GM19463 (cell line): ENCODE measurements at regions not wholly inside any gene's neighbourhood (a gene's known extent, or its start where the extent isn't known, plus 50 kb on each side); places are given as distances from the start of the nearest gene placed in this dataset.
A peak's percentile ranks its signal among the peaks of the same experiment; 100 is the strongest.
"Not testable (repeated sequence)": the region's sequence is repeated elsewhere in the genome, so short reads cannot be mapped to it uniquely, and the experiment has no call there.

ENCODE experiments used
- ATAC-seq: cut with Tn5 transposase; IDR thresholded peaks from one replicate; pipeline ENCODE4 v1.9.1; 2021; ENCODE audit warnings: mild to moderate bottlenecking, moderate library complexity; ENCODE audit not compliant: unreplicated experiment

- not testable (repeated sequence) for ATAC-seq
Observed at GRCh38 chr9:91512235-91512634, 88.6 kb upstream of the NFIL3 start.

DNA sequence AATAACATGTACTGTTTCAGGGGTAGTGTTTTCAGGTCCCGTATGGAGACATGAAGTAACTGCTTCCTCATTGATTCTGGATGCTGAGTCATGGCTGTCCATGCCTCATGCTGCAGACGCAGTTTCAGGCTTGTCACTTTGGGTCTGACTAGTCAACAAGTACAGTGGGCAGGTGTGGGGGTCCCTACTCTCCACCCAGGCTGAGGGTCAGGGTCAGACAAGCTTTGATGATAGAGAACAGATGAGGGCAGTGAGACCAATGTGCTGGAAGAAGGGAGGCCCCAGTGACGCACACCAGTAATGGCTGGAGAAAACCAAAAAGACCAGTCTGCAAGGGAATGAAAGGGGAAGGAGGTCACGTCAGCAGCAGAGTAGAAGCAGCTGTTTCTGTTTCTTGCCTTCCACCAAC is 80.0 kb upstream of the NFIL3 start:
- no peak for ATAC-seq

- ATAC-seq = no peak
Observed at GRCh38 chr9:91502913-91503672, 79.5 kb upstream of the NFIL3 start.

- ATAC-seq = no peak
Observed at GRCh38 chr9:91502475-91502874, 78.8 kb upstream of the NFIL3 start.

- ATAC-seq = peak; percentile 62
Observed at GRCh38 chr9:91500509-91501014, 76.9 kb upstream of the NFIL3 start.

DNA sequence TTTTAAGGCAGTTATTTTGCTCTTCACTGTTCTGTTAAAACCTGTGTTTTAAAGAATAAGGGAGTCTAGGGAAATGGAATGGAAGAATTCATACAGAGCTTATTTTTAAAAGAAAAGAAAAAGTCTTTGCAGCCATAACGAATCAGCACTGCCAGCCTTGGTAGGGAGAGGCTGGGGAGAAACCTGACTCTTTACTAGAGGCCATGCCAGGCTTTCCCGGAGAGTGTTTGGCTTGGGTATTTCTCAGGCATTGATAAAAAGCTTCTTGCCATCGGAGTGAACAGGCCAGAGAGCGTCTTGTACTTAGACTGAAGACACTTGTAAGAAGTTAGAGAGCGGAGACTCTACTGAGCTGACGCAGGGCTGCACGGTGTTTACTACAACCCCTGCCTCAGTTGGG is 72.7 kb upstream of the NFIL3 start:
- no peak for ATAC-seq

DNA sequence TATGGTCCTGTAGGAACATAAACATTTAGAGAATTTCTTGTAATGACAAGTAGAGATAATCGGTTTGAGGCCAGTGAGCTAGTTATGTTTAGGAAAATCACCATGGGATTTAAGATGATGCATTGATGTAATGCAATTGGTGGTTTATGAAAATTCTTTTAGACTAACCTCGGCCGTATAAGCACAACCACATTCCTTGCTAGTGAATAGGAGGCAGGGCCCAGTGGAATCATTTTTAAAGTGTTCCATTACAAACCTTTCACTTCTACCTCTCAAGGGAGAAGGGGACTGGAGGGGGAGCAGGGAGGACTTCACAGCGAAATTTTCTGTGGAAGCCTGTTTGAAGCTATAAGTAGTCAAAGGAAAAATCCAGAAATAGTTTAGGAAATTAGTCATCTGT is 71.8 kb upstream of the NFIL3 start:
- no peak for ATAC-seq

DNA sequence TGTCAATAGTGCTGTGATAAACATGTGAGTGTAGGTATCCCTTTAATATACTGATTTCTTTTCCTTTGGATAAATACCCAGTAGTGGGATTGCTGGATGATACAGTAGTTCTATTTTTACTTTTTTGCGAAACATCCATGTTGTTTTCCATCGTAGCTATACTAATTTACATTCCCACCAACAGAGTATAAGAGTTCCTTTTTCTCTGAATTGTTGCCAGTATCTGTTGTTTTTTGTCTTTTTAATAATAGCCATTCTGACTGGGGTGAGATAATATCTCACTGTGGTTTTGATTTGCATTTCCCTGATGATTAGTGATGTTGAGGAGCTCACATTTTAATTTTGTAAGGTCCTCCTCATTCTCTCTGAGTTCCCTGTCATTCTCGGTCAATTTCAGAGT is 71.1 kb upstream of the NFIL3 start:
- no peak for ATAC-seq

DNA sequence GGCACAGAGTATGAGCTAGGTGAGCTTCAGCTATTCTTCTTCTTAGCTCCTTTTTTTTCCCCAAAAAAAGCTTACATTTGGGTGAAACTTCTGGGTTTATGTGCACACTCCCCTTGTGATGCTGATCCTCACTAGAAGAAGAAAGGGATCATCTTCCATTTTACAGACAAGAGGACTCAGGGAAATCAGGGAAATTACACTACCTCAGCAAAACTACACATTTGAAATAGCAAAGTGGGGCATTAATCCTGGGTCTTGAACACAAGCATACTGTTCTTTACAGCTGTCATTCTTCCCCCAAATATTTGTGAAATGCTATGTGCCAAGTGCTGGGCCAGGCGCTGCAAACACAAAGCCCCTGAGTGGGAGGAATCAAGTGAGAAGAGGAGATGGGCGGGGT is 68.6 kb upstream of the NFIL3 start:
- no peak for ATAC-seq

DNA sequence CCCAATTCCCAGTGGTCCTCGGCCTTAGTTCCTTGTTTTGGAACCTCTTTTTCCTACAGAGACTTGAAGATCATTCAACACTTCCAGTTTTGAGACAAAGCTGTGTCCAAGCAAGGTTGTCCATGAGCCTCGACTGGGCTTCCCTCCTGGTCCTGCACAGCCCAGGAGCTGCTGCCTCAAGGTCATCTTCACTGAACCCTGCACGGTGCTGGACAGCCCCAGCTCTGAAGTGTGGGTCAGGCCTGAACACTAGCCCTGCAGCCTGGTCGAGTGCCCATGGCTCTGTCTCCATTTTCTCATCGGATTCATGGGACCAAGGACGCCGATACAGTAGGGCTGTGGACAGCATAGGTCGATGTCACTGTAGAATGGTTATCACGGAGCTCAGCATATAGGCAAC is 68.0 kb upstream of the NFIL3 start:
- no peak for ATAC-seq

DNA sequence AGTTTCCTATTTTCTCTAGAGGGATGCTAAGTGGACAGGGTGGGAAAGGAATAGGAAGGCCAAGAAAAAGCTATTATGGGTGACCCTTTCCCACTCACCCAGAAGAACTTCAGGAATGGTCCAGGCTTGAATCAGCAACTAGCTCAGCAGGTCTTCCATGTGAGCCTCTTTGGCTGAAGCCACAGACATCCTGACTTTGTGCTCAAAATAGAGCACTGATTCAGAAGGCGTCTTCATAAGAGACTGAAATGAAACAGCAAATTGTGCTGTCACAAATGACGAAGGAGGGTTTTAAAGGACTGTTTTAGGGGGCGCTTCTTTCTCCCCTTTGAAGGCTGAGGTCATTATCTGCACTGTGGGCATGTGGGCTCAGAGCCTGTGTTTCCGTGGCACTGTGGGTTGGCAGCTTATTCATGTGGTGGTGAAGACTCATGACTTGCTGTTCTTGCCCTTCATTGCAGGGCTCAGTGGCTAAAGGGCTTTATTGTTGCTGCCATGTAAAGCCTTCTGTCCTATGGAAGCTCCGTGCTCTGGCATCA is 65.8 kb upstream of the NFIL3 start:
- ATAC-seq = no peak

DNA sequence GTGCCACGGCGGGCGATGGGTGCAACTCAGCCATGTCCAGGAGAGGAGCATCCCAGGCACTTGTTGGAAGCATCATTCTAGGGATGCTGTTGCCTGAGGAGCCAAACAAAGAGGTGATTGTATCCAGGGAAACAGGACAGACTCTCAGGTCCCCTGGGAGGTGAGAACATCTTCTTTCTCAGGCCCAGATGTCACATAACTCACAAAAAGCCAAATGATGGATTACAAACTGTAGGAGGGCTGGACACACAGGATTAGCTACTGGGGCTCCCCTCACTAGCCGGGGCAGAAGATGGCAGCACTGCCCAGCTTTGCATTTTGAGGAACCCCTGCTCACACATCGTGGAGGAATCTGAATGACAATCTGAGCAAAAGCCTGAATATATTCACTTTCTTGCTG is 64.7 kb upstream of the NFIL3 start:
- no peak for ATAC-seq

GRCh38 chr9:91486699-91487497 is 63.3 kb upstream of the NFIL3 start:
- ATAC-seq = no peak

DNA sequence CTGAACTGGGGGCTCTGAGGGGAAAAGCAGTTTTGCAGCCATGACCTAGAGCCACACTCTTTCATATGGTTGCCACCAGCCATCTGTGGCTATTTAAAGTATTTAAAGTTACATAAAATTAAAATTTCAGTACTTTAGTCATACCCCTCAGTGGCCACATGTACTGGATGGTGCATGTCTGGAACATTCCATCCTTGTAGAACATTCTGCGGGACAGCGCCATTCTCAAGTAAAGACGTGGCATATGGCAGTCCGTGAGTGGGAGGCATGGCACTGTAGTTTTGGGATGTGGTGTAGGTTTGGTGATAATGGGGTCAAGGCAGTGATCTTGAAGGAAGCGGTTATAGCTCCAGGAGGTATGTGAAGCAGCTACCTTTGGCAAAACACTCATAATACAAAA is 61.4 kb upstream of the NFIL3 start:
- ATAC-seq = no peak

- no peak for ATAC-seq
Observed at GRCh38 chr9:91483835-91484234, 60.2 kb upstream of the NFIL3 start.

DNA sequence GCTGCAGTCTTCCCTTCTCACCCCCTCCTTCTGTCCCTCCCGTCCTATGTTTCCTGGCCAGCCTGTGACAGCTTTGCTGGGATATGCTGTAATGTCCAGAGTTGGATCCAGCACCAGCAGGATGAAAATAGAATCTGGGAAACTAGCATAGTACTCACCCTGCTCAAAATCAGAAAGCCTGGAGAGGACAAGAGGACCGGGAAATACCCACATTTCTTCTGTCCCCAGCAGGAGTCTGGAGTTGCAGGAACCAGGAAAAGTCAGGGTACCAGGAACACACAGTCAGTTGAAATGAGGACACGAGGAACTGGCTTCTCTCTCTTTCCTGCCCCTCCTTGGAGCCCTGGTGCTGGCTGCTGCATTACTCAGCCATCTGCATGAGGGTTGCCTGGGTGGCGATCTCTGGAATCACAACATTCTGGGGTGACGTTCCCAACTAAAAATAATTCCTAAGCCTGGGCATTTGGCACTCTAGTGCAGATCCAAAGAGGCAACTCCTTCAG is 59.6 kb upstream of the NFIL3 start:
- ATAC-seq = no peak

DNA sequence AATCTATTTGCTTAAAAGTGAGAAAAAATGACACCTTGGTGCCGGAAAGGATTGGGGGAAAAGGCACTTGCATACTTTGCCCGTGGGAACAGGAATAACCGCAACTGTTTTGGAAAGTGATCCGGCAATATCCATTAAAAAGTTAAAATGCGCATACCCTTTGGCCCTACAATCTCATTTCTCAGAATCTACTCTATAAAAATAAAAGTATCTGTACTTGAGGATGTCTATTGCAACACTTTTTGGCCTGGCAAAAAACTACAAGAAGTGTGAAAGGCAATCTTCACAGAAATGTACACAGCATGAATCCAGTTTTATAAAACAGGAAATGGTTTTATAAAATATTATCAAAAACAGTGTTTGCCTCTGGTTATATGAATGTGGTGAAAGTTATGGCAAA is 58.3 kb upstream of the NFIL3 start:
- no peak for ATAC-seq

GRCh38 chr9:91477106-91477505 is 53.5 kb upstream of the NFIL3 start:
- no peak for ATAC-seq

GRCh38 chr9:91474656-91475055 is 51.0 kb upstream of the NFIL3 start:
- ATAC-seq = no peak
